G401 (cell line): ENCODE measurements at regions not wholly inside any gene's neighbourhood (a gene's known extent, or its start where the extent isn't known, plus 50 kb on each side); places are given as distances from the start of the nearest gene placed in this dataset.
"Not testable (repeated sequence)": the region's sequence is repeated elsewhere in the genome, so short reads cannot be mapped to it uniquely, and the experiment has no call there.

Source experiments
- DNase-seq: peaks from one replicate; pipeline ENCODE4 v3.0.0-alpha.2; 2015; ENCODE audit warnings: low spot score
- in situ Hi-C: cut with HindIII; loops from 2 replicates; pipeline ENCODE4 v1.10.0; 2016; ENCODE audit warnings: low sequenced_read_pairs, mixed read lengths

DNA sequence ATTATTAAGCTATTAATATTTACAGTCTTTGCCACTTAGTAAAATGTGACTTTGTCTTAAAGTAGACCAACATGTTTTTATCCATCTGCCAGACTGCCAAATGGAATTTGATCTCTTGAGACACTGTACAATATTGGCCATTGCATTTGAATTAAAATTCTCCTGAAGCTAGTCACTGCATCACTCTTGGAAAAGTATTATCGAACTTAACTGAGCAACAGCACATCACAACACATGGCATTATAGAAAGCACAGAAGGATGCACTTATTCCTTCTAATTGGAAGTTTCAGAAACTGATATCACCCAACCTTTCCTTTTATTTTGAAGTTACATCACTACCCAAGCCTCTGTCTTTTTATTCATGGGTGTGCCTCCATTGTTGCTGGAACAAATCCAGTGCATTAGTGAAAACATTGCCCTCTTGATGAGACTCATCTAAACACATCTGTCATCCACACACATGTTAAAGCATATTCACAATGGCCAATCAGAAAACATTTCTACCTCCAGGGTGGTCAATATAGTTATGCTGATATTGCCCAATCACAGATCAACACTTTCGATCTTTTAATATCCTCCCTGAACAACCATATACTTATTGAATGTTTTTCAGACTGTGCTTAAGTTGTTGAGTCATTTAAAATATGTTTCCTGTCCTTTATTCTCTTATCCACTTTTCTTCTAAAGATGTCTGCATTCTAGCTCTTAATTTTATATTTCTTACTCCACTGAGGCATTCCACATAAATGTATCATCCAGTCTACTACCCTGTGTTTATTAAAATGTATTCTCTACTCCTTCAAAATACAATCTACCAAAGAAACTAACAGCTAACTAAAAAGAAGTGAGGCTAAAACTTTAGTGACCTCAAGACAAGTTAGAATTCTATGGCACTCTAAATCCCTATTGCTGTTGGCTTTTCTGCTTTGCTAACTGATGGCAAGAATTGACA, 535.0 kb downstream of the RFPL4B start:
- in situ Hi-C loops = no loop called here
- DNase-seq = no peak

DNA sequence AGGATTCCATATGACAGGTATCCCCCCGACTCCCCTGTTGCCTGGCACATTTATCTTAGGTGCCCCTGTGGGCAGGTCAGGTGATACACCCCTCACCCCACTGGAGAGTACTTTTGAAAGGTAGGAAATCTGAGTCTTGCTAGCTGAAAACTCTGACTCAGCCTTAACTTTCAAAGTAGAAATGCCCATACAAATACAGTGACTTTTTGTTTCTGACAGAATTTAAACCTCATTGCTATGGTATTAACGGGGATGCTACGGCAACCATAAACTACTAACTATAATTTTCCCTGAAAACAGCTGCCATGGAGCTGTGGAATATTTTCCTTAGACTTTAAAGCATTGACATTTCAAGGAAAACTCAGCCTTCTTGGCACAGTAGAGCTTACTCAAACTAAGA, 536.0 kb downstream of the RFPL4B start:
- in situ Hi-C loops = no loop called here
- no peak for DNase-seq

DNA sequence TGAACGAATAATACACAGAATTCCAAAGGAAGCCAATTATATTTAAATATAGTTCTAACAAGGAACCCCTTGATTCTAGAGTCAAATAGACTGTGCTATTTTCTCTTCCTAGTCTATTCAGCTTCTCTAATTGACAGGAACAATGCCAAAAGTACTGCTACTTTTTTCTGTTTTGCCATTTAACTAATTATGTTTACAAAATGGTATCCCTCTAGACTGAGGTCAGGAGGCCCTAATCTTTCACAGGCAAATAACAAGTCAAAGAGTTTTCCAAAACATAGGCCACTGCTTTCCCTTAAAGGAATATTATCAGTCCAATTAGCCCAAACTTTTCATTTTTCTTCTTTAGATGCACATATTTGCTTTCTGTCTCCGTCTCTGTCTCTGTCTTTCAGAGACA, 539.3 kb downstream of the RFPL4B start:
- in situ Hi-C loops = no loop called here
- DNase-seq = no peak

DNA sequence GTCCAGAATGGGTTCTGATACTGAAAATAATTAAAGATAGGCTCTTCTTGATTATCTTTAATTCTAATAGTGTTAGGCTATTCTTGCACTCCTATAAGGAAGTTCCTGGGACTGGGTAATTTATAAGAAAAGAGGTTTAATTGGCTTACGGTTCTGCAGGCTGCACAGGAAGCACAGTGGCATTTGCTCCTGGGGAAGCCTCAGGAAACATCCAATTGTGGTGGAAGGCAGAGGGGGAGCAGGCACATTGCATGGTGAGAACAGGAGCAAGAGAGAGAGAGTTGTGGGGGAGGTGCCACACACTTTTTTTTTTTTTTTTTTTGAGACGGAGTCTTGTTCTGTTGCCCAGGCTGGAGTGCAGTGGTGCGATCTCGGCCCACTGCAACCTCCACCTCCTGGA, 540.3 kb downstream of the RFPL4B start:
- DNase-seq, in situ Hi-C loops: not testable (repeated sequence)

DNA sequence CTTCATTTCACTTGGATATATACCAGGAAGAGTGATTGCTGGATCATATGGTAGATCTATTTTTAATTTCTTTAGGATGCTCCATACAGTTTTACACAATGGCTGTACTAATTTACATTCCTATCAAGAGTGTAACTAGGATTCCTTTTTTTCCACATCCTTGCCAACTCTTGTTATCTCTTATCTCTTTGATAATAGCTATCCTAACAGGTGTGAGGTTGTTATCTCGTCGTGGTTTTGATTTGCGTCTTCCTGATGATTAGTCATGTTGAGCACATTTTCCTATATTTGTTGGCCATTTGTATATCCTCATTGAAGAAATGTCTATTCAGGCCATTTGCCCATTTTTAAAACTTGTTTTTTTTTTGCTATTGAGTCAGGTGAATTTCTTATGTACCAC, 552.4 kb downstream of the RFPL4B start:
- in situ Hi-C loops = no loop called here
- DNase-seq = no peak

DNA sequence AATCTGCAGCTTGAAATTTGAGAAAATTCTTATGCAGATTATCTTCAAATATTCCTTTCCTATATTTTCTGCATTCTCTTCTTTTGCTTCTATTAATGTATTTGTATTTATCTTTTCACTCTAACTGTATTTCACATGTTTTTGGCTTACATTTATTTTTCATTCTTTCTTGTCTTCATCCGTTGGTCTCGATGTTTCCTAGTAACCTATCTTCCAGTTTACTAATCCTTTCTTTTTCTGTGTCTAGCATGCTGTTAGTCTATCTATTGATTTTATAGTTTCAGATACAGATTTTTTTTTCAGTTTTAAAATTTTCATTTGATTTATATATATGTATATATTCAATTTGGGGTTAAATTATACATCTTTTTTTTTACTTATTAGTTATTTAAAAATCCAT, 556.2 kb downstream of the RFPL4B start:
- no peak for DNase-seq
- in situ Hi-C loops = no loop called here

DNA sequence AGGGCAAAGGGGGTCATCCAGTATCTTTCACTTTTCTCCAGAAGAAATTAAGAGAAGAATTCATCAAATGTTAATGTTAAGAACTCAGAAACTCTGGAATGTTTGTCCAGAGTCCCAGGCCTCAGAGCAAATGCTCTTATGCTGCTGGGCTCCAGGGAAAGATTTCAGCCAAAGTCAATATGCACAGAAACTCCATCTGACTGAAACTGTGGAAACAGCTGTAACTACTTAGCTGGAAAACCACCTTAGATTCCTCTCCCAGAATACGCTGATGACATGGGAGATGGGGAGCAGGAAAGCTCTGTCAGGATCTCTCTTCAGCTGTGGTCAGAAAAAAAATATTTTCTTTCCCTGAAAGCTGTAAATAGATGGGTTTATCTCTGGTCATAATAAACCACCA, 559.6 kb downstream of the RFPL4B start:
- in situ Hi-C loops = no loop called here
- DNase-seq = no peak

DNA sequence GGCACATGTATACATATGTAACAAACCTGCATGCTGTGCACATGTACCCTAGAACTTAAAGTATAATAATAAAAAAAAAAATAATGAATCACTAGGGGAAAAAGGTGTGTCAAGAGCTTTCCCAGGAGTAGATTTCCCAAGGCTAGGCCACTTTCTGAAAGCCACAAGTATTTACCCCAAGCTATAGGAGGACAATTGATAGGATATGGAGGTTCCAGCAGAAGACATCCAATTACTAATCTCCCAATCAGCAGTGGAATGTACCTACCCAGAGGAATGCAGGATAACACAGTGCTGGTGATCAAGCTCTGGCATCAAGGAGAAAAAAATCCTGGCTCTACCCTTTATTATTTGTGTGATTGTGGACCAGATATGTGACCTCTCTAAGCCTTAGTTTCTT, 562.7 kb downstream of the RFPL4B start:
- in situ Hi-C loops = no loop called here
- no peak for DNase-seq

DNA sequence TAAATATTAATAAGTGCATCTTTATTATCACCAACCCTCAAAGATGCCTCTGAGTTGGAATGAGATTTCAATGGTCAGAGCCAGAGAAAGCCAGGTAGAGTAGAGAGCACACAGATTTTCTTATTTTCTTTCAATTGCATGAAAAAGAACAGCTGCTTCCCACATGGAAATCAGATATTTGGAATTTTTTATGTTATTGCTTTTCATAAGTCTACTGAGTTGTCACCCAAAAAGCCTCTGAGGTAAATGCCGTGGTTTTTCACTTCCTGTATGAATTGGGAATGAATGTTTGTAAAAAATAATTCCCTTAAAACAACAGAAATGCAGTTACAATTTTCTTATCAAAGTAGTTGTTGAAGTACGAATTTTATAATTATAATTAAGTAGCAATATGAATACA, 563.1 kb downstream of the RFPL4B start:
- in situ Hi-C loops = no loop called here

DNA sequence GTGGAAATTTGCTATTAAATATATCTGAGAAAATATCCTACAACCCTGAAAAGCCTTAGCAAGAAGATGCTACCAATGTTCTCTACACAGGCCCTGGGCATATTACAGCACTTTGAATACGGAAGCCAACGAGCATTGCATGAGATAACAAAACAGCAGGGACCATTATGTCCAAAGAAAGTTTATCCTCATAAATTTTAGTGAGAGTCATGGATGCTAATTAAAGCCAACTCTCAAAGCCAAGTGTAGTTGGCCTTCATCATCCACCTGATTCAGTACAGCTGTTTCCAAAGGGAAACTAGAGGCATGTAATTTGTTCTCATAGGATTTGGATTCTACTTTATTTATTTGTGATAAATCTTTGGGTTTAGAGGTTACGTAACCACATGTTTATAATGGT, 564.8 kb downstream of the RFPL4B start:
- in situ Hi-C loops = no loop called here
- DNase-seq = no peak

More for the DNA sequence above, 563.1 kb downstream of the RFPL4B start:
- DNase-seq = no peak

DNA sequence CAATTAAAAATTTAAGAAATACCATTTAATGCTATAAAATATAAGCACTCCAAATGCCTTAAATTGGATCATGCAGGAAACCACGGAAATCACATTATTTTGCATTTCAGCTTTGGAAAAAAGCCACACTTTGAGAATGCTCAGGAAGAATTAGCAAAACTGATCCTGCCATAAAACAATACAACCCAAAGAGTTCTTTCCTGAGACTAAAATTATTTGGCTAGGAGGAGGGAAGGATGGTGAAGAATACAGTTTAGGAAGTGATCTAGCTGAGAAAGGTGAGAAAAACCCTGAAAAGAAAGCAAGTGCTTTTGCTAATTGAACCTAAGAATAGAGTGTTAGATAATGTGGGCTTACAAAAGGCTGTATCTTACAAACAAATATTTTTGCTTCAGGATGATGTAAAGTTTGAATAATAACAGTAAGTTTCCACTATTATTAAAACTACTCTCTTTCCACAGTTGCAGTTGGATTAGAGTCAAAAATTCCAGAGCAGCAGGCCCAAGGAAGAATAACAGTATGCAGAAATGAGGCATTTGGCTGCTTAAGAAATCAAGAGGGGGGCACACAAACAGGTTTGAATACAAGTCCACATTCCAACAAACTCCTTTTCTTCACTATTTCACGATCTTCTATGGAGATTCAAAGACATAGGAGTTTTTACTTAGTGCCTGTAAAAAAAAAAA, 565.4 kb downstream of the RFPL4B start:
- no peak for DNase-seq
- in situ Hi-C loops = no loop called here

DNA sequence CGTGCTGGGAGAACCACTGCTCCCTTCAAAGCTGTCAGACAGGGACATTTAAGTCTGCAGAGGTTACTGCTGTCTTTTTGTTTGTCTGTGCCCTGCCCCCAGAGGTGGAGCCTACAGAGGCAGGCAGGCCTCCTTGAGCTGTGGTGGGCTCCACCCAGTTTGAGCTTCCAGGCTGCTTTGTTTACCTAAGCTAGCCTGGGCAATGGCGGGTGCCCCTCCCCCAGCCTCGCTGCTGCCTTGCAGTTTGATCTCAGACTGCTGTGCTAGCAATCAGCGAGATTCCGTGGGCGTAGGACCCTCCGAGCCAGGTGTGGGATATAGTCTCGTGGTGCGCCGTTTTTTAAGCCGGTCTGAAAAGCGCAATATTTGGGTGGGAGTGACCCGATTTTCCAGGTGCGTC, 572.6 kb downstream of the RFPL4B start:
- in situ Hi-C loops, DNase-seq: not testable (repeated sequence)

DNA sequence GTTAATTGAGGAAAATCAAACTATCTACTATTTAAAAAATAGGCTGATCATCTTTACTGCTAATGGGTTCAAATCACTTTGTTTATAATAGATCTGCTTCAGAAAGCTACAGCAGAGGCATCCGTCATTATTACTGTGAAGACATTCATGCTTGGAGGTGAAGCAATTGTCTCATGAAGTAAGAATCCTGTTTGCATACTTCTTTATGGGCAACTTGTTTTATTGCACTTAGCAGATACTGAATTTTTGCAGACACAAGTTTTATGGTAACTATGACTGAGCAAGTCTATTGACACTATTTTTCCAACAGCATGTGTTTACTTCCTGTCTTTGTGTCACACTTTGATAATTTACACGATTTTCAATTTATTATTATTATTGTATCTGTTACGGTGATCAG, 573.9 kb downstream of the RFPL4B start:
- in situ Hi-C loops = no loop called here

DNA sequence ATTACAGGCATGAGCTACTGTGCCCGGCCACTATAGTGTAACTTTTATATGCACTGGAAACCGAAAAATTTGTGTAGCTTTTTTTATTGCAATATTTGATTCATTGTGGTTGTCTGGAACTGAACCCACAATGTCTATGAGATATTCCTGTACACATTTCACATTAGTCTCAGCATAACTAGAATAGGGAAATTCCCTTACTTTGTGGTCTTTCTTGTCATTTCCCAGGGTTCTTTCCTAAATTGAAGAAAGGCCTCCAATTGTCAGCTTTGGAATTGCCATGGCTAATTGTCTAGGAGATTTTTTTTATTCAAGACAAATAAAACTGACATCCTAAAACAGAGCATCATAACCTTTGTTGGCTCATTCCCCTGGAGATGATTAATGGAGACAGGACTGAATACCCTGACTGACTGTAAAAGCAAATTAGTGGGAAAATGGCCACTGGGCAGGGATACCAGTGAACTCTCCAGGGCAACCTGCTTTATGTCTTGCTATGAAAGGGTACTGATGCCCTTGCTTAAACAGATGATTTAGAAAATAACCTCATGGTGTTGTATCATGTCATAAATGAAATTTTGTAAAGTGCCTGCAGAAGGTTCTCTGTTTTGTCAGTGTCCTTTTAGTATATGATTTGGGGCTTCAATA, 576.9 kb downstream of the RFPL4B start:
- no peak for DNase-seq
- in situ Hi-C loops = no loop called here

More for the DNA sequence above, 573.9 kb downstream of the RFPL4B start:
- no peak for DNase-seq

DNA sequence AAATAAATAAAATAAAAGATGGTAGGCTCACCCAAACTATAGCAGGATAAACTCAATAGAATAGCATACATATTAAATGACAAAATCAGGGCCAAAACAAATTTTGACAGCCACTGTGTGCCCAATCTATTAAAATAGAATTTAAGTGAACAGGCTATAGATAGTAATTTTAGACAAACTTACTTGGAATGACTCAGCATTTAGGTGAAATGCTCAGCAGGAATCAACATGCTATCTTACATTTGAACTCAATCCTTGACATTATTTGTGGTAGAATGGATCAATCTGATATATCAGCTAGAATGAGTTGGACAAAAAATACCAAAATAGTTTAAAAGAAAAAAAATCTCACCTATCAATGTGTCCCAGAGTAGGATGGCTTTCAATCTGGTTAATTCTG, 578.6 kb downstream of the RFPL4B start:
- in situ Hi-C loops = no loop called here
- no peak for DNase-seq

DNA sequence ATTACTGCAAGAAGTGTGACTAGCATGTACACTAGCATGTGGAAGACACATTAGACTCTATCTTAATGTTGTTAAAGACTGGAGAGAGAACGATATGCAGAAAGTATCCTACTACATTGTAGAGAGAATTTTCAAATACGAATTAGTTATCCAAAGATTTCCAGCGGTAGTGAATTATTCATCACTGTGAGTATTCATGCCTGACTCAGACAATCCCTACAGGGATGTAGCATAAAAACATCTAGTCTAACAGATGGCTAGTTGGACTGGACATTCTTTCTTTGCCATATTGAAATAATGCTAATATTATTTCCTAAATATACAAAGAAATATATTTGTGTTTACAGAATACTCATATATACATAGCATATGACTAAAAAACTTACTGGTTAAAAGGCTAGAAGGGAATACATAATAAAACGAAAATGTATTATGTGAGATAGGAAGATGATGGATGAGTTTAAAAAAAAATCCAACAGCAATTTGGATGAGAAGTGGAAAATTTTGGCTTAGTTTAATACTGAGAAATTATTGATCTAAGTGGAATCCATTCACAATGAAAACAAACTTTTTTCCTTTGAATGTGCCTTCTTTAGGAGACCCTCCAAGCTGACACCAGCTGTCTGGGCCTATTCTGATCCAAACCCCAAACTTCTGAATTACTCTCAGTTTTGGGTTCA, 580.7 kb downstream of the RFPL4B start:
- in situ Hi-C loops = no loop called here
- DNase-seq = no peak

DNA sequence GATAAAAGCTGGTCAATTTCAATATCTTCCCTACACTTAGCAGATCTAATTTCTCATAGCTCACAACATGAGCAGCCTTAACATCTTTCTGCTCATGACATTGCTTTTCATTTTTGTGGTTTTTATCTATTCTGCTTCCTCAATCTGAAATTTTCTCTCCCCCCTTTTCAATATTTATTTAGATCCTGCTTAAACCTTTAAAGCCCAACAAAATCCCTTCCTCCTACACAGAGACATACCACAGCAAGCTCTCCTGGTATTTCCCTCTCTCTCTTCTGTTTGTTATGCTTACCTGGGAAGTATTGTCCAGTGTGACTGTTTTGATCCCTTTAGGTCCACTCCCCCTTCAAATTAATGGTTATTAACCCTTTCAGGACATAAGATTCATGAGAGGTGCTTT, 582.5 kb downstream of the RFPL4B start:
- in situ Hi-C loops = no loop called here
- no peak for DNase-seq

DNA sequence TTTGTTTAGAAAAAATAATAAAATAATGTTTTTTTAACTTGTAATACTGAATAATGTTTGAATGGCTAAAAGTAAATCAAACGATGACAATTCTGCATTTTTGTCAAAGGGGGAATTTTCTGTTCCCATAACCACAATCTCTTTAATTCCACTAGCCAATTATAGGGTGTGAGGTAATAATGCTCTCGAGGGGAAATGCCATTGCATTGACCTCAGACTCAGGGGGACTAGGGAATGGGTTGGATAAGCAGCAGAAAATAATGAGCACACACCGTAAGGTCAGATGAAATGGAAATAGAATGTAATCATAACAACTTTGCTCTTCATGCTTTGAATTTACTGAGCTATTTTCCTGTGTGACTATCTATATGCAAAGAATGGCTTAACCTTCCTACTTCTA, 584.7 kb downstream of the RFPL4B start:
- in situ Hi-C loops = no loop called here
- DNase-seq = no peak

DNA sequence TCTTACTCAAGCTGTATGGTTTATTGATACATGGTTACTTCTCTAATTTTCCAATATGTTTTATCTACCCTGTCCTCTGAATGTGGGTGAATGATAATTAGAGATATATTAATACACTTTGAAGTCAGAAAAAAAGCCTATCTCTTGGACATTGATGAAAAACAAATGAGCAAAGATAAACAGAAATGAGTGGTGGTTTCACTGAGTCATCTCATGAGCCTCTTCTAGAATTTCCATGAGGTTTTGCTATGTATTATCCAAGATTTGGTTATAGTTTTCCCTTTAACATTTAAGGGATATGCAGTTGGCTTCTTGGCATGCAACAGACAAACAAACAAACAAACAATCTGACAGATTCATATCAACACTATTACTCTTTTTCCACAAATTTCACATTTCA, 586.8 kb downstream of the RFPL4B start:
- in situ Hi-C loops = no loop called here
- DNase-seq = no peak
